ENCODE measurements at regions not wholly inside any gene's neighbourhood (a gene's known extent, or its start where the extent isn't known, plus 50 kb on each side); places are given as distances from the start of the nearest gene placed in this dataset.

DNA sequence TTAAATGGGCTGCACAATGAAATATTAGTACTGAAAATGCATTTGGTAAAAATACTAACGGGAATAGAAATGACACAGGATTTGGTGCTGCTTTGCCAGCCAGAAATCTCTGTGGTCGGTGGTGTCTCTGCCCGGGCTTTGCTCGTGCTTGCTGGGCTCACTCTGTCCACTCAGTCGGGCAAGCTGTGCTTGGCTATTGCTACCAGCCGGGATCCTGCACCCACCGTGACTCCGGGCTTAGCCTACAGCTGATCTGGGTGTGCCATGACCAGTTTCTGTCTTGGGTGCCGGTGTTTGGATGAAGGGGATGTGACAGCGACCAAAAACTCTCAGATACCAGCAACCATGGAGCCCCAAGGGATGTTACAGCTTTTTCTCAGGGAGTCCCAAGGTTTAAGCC, 487.7 kb downstream of the TECRL start:
- TF ChIP-seq, protein P1, sequence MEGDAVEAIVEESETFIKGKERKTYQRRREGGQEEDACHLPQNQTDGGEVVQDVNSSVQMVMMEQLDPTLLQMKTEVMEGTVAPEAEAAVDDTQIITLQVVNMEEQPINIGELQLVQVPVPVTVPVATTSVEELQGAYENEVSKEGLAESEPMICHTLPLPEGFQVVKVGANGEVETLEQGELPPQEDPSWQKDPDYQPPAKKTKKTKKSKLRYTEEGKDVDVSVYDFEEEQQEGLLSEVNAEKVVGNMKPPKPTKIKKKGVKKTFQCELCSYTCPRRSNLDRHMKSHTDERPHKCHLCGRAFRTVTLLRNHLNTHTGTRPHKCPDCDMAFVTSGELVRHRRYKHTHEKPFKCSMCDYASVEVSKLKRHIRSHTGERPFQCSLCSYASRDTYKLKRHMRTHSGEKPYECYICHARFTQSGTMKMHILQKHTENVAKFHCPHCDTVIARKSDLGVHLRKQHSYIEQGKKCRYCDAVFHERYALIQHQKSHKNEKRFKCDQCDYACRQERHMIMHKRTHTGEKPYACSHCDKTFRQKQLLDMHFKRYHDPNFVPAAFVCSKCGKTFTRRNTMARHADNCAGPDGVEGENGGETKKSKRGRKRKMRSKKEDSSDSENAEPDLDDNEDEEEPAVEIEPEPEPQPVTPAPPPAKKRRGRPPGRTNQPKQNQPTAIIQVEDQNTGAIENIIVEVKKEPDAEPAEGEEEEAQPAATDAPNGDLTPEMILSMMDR (IDR thresholded peaks at IDR 0.05; ENCODE audit: low read length): no peak
- TF ChIP-seq EZH2phosphoT487 (IDR thresholded peaks at IDR 0.05; ENCODE audit: low read length) (no peak), EZH2 (optimal IDR thresholded peaks at IDR 0.05; ENCODE audit: low read depth, low read length) (no peak)
